Hepatocyte (in vitro differentiated cells): ENCODE measurements at regions not wholly inside any gene's neighbourhood (a gene's known extent, or its start where the extent isn't known, plus 50 kb on each side); places are given as distances from the start of the nearest gene placed in this dataset.

Source experiments
- DNase-seq: peaks from one replicate; pipeline ENCODE4 v3.0.0-alpha.2; 2016; ENCODE audit warnings: low spot score
- H2AFZ ChIP-seq: fragments of 200-600 bp; sonication (generic); 2 replicates; pipeline ENCODE4 v1.6.0; 2016; ENCODE audit warnings: antibody characterized with exemption, mild to moderate bottlenecking
- H3K27ac ChIP-seq: fragments of 200-600 bp; sonication (generic); 2 replicates; pipeline ENCODE4 v1.5.1; 2016; ENCODE audit warnings: mild to moderate bottlenecking
- H3K27me3 ChIP-seq: fragments of 200-600 bp; sonication (generic); 2 replicates; pipeline ENCODE4 v1.6.1; 2016
- H3K36me3 ChIP-seq: fragments of 200-600 bp; sonication (generic); replicated peaks from 2 replicates; pipeline ENCODE4 v1.5.1; 2016; ENCODE audit warnings: low read depth; ENCODE audit not compliant: insufficient read depth
- H3K4me1 ChIP-seq: fragments of 200-600 bp; sonication (generic); 2 replicates; pipeline ENCODE4 v1.5.1; 2016; ENCODE audit warnings: mild to moderate bottlenecking, moderate library complexity; ENCODE audit not compliant: insufficient read depth
- H3K4me2 ChIP-seq: fragments of 200-600 bp; sonication (generic); 2 replicates; pipeline ENCODE4 v1.6.0; 2016
- H3K4me3 ChIP-seq: fragments of 200-600 bp; sonication (generic); 2 replicates; pipeline ENCODE4 v1.5.1; 2016; ENCODE audit warnings: mild to moderate bottlenecking
- H3K79me2 ChIP-seq: fragments of 200-600 bp; sonication (generic); 2 replicates; pipeline ENCODE4 v1.6.0; 2017; ENCODE audit warnings: mild to moderate bottlenecking
- H3K9me2 ChIP-seq: fragments of 200-600 bp; sonication (generic); replicated peaks from 2 replicates; pipeline ENCODE4 v1.6.0; 2017; ENCODE audit warnings: mild to moderate bottlenecking; ENCODE audit not compliant: insufficient read depth
- H3K9me3 ChIP-seq: fragments of 200-600 bp; sonication (generic); 2 replicates; pipeline ENCODE4 v1.5.1; 2016; ENCODE audit warnings: low read depth, mild to moderate bottlenecking
- H4K20me1 ChIP-seq: fragments of 200-600 bp; sonication (generic); 2 replicates; pipeline ENCODE4 v1.6.0; 2016; ENCODE audit warnings: mild to moderate bottlenecking; ENCODE audit not compliant: insufficient read depth, poor library complexity, severe bottlenecking
- EZH2 ChIP-seq: fragments of 200-600 bp; sonication (generic); IDR thresholded peaks from 2 replicates; pipeline ENCODE4 v1.6.1; 2016; ENCODE audit warnings: antibody characterized with exemption, mild to moderate bottlenecking, borderline replicate concordance
- EZH2phosphoT487 ChIP-seq: fragments of 200-600 bp; sonication (generic); IDR thresholded peaks from one replicate; pipeline ENCODE4 v1.6.1; 2018; ENCODE audit warnings: antibody characterized with exemption, mild to moderate bottlenecking, low read depth, moderate library complexity; ENCODE audit not compliant: unreplicated experiment, severe bottlenecking
- WGBS: methylation state at CpG from one replicate; pipeline ENCODE4 v1.1.6; 2016; ENCODE audit warnings: low lambda C conversion rate; ENCODE audit errors: missing lambda C conversion rate; 5-methylcytosine and 5-hydroxymethylcytosine counted together
- TF ChIP-seq, protein P1 (sequence below): fragments of 200-600 bp; sonication (generic); IDR thresholded peaks from 2 replicates; pipeline ENCODE4 v1.5.1; 2016; ENCODE audit warnings: antibody characterized with exemption, mild to moderate bottlenecking; ENCODE audit not compliant: poor library complexity

DNA sequence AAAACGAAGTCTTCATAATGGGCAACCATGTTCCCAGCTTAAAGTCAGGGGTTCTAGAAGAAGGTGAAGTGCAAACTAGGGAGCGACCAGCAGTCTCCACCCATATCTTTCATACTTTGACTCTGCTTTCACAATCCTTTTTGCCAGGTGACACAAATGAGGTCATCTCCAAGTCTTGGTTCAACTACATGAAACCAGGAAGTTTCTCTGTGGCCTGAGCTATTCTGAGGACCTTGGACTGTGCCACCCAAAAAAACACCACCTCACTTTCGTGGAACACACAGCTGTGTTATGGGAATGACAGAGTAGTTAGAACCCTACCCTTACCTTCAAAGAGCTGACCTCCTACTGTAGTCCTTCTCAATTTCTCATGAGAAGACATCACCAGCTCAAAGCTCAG is 309.2 kb downstream of the AGTPBP1 start:
- Histone ChIP-seq H3K27ac (no peak overlapping the region), H2AFZ (no peak overlapping the region), H3K79me2 (no peaks in the 10 kb centered on the region), H3K9me3 (no peaks in the 10 kb centered on the region), H3K9me2 (no peaks in the 10 kb centered on the region), H3K27me3 (no peaks in the 10 kb centered on the region), H4K20me1 (no peaks in the 10 kb centered on the region), H3K36me3 (no peaks in the 10 kb centered on the region), H3K4me1 (peaks cover 8% of the 10 kb centered on the region), H3K4me3 (no peak overlapping the region), H3K4me2 (no peak overlapping the region)
- DNase-seq, result no peak
- WGBS, result 94% methylated on average over 3 of the region's 3 CpGs
- TF ChIP-seq, protein P1, sequence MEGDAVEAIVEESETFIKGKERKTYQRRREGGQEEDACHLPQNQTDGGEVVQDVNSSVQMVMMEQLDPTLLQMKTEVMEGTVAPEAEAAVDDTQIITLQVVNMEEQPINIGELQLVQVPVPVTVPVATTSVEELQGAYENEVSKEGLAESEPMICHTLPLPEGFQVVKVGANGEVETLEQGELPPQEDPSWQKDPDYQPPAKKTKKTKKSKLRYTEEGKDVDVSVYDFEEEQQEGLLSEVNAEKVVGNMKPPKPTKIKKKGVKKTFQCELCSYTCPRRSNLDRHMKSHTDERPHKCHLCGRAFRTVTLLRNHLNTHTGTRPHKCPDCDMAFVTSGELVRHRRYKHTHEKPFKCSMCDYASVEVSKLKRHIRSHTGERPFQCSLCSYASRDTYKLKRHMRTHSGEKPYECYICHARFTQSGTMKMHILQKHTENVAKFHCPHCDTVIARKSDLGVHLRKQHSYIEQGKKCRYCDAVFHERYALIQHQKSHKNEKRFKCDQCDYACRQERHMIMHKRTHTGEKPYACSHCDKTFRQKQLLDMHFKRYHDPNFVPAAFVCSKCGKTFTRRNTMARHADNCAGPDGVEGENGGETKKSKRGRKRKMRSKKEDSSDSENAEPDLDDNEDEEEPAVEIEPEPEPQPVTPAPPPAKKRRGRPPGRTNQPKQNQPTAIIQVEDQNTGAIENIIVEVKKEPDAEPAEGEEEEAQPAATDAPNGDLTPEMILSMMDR, result no peak
- TF ChIP-seq EZH2phosphoT487, result no peak
- no peak for TF ChIP-seq EZH2

DNA sequence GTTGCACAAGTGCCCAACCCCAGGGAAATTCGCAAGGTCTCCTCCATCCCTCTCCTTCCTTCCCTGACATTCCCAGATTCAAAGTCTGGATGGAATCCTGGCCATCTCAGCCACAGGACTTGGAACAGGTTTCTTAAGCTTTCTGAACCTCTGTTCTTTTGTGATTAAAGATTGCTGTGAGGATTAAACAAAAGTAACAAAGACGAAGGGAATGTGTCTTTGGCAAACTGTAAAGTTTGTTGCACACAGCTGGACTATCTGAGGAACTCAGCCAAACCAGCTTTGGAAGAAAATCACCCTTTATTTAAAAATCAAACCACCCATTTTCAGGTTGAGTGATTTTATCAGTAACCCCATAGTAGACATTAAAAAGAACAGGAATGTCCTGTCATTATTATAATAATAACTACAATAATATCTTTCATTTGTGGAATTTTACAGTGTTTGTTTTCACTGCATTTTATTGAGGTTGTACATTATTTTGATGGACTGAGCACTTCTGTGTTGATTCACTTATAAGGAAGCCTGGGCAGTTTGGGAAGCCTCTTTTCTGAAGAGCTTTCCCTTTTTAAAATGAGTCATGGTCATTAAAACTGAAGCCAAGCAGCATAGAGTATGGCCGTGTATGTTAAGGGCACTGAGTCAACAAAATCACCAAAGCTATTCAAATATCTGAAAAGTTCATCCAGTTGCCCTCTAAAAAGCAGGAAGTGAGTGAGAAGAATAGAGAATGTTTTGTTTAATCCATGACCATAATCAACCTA is 310.2 kb downstream of the AGTPBP1 start:
- Histone ChIP-seq H3K9me2 (no peaks in the 10 kb centered on the region), H4K20me1 (no peaks in the 10 kb centered on the region), H3K27me3 (no peaks in the 10 kb centered on the region), H3K36me3 (no peaks in the 10 kb centered on the region), H3K79me2 (no peaks in the 10 kb centered on the region), H3K4me3 (no peak overlapping the region), H3K4me2 (no peak overlapping the region), H3K4me1 (peaks cover 8% of the 10 kb centered on the region), H3K9me3 (no peaks in the 10 kb centered on the region), H2AFZ (no peak overlapping the region), H3K27ac (peak overlapping the region; percentile 20)
- 47% methylated on average over 3 of the region's 3 CpGs for WGBS
- DNase-seq, result peak; percentile 30
- TF ChIP-seq, protein P1, result no peak
- TF ChIP-seq EZH2, result no peak
- no peak for TF ChIP-seq EZH2phosphoT487

DNA sequence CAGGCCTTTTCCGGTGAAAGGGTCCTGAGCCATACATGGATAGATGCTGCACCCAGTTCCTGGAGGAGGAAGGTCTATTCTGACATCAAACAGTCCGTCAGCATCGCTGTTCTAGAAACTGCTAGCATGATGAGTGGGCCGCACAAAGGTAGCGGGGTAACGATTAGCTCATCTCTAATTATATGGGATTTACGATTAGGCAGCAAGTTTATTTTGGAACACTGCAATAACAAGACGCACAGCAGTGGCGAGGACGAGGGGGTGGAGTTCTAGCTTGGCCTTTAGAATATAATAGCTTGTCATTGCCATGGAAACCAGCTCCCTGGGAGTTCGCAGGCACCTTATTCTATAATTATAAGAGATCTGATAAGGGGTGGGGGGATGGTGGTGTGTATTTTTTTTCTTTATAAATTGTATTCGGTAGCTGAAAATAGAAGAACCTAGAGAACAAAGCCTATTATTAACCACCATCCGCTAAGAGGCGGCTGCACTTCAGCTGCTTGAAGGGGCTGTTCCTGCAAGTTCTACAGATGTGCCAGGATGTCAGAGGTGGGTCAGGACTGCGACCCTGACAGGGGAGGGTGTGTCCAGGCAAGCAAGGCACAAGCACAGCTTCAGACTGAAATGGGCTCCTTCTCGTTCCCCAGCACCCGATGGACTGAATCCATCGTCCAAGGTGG is 311.0 kb downstream of the AGTPBP1 start:
- 81% methylated on average over 18 of the region's 18 CpGs for WGBS
- Histone ChIP-seq H3K9me2 (no peaks in the 10 kb centered on the region), H3K79me2 (no peaks in the 10 kb centered on the region), H4K20me1 (no peaks in the 10 kb centered on the region), H3K4me3 (no peak overlapping the region), H3K4me1 (peaks cover 8% of the 10 kb centered on the region), H3K36me3 (no peaks in the 10 kb centered on the region), H3K4me2 (no peak overlapping the region), H3K27me3 (no peaks in the 10 kb centered on the region), H3K27ac (no peak overlapping the region), H2AFZ (no peak overlapping the region), H3K9me3 (no peaks in the 10 kb centered on the region)
- DNase-seq, result no peak
- no peak for TF ChIP-seq EZH2phosphoT487
- no peak for TF ChIP-seq EZH2
- TF ChIP-seq, protein P1, result no peak
